ENCODE measurements at regions not wholly inside any gene's neighbourhood (a gene's known extent, or its start where the extent isn't known, plus 50 kb on each side); places are given as distances from the start of the nearest gene placed in this dataset.

GRCh38 chr11:45535033-45535432 is 130.4 kb downstream of the CHST1 start:
- TF ChIP-seq CTCF (IDR thresholded peaks at IDR 0.05) (no peak), REST (IDR thresholded peaks at IDR 0.05; ENCODE audit: insufficient read depth in 1 of 2, low read depth in 2 of 2, low read length in 1 of 2) (no peak), SIN3A (IDR thresholded peaks at IDR 0.05; ENCODE audit: borderline replicate concordance, insufficient read depth, low read depth, low read length) (no peak), TCF7L2 (IDR thresholded peaks at IDR 0.05; ENCODE audit: low read depth, low read length) (no peak), POLR2AphosphoS5 (IDR thresholded peaks at IDR 0.05; ENCODE audit: low read depth, low read length) (no peak)
- Histone ChIP-seq H3K9me3 (ENCODE audit: control insufficient read depth, insufficient read depth, low read depth, low read length) (no peaks in the 10 kb centered on the region), H3K27ac (ENCODE audit: low read length) (no peak overlapping the region), H3K27me3 (ENCODE audit: control insufficient read depth, insufficient read depth, low read length) (peaks cover 6% of the 10 kb centered on the region; the same call in 1 of the 2 replicates), H3K4me3 (ENCODE audit: low read depth in 2 of 2, low read length in 2 of 2) (no peak overlapping the region), H3K4me1 (ENCODE audit: control insufficient read depth, insufficient read depth, low read length) (no peaks in the 10 kb centered on the region), H3K36me3 (ENCODE audit: control insufficient read depth, insufficient read depth, low read length) (no peaks in the 10 kb centered on the region)
- ATAC-seq (no peak), DNase-seq (ENCODE audit: low read depth, low spot score) (no peak)
- intact Hi-C loops (cut with micrococcal nuclease; ENCODE audit: unreplicated experiment) (no loop called here), in situ Hi-C loops (cut with HindIII; ENCODE audit: low pct_unique_long_range_greater_than_20kb, low sequenced_read_pairs) (no loop called here)
- ChIA-PET POLR2A (no interaction called here), CTCF (no interaction called here)
- no TSS peak for BruUV-seq (replicated peaks)

- DNase-seq (ENCODE audit: low read depth, low spot score) (no peak), ATAC-seq (no peak)
- Histone ChIP-seq H3K27ac (ENCODE audit: low read length) (no peak overlapping the region), H3K36me3 (ENCODE audit: control insufficient read depth, insufficient read depth, low read length) (no peaks in the 10 kb centered on the region), H3K9me3 (ENCODE audit: control insufficient read depth, insufficient read depth, low read depth, low read length) (no peaks in the 10 kb centered on the region), H3K27me3 (ENCODE audit: control insufficient read depth, insufficient read depth, low read length) (peaks cover 6% of the 10 kb centered on the region; the same call in 1 of the 2 replicates), H3K4me1 (ENCODE audit: control insufficient read depth, insufficient read depth, low read length) (no peaks in the 10 kb centered on the region), H3K4me3 (ENCODE audit: low read depth in 2 of 2, low read length in 2 of 2) (no peak overlapping the region)
- in situ Hi-C loops (cut with HindIII; ENCODE audit: low pct_unique_long_range_greater_than_20kb, low sequenced_read_pairs), result no loop called here
- ChIA-PET POLR2A (no interaction called here), CTCF (no interaction called here)
- TF ChIP-seq TCF7L2 (IDR thresholded peaks at IDR 0.05; ENCODE audit: low read depth, low read length) (no peak), REST (IDR thresholded peaks at IDR 0.05; ENCODE audit: insufficient read depth in 1 of 2, low read depth in 2 of 2, low read length in 1 of 2) (no peak)
- no TSS peak for BruUV-seq (replicated peaks)
- intact Hi-C loops (cut with micrococcal nuclease; ENCODE audit: unreplicated experiment), result no loop called here
These were observed 131.3 kb downstream of the CHST1 start for GRCh38 chr11:45534132-45534531.

Measured in Panc1 (cell line).